ENCODE measurements at regions not wholly inside any gene's neighbourhood (a gene's known extent, or its start where the extent isn't known, plus 50 kb on each side); places are given as distances from the start of the nearest gene placed in this dataset.

GRCh38 chr9:38131729-38132128 lies 62.7 kb upstream of the SHB start:
- no peak for TF ChIP-seq EZH2 (IDR thresholded peaks at IDR 0.05; ENCODE audit: borderline replicate concordance, low read depth, low read length, severe bottlenecking)
- H3K9ac ChIP-seq (ENCODE audit: low read depth, low read length), result no peak overlapping the region
- H3K27me3 ChIP-seq (ENCODE audit: insufficient read depth, low read length, poor library complexity), result no peaks in the 10 kb centered on the region
- H3K9me3 ChIP-seq (ENCODE audit: insufficient read depth, low read length, severe bottlenecking), result no peaks in the 10 kb centered on the region
- no peaks in the 10 kb centered on the region for H3K36me3 ChIP-seq (ENCODE audit: insufficient read depth, low read length)
- H3K4me3 ChIP-seq (ENCODE audit: low read depth in 1 of 2, low read length in 2 of 2), result no peak overlapping the region
- no peak overlapping the region for H3K27ac ChIP-seq (ENCODE audit: low read length)
- H3K4me1 ChIP-seq (ENCODE audit: insufficient read depth, low read length), result peaks cover 29% of the 10 kb centered on the region
- no peaks in the 10 kb centered on the region for H4K20me1 ChIP-seq (ENCODE audit: insufficient read depth, low read length)
- no peaks in the 10 kb centered on the region for H3K79me2 ChIP-seq (ENCODE audit: insufficient read depth, low read length)
- ATAC-seq (ENCODE audit: insufficient read depth, low read depth) (no peak), DNase-seq (no peak)
- H2AFZ ChIP-seq (ENCODE audit: low read depth, low read length), result no peak overlapping the region
- H3K4me2 ChIP-seq (ENCODE audit: insufficient read depth, low read length), result no peak overlapping the region

- Histone ChIP-seq H3K9me3 (ENCODE audit: insufficient read depth, low read length, severe bottlenecking) (no peaks in the 10 kb centered on the region), H4K20me1 (ENCODE audit: insufficient read depth, low read length) (no peaks in the 10 kb centered on the region), H3K4me3 (ENCODE audit: low read depth in 1 of 2, low read length in 2 of 2) (no peak overlapping the region), H3K4me2 (ENCODE audit: insufficient read depth, low read length) (no peak overlapping the region), H3K4me1 (ENCODE audit: insufficient read depth, low read length) (peaks cover 40% of the 10 kb centered on the region), H3K27me3 (ENCODE audit: insufficient read depth, low read length, poor library complexity) (no peaks in the 10 kb centered on the region), H3K79me2 (ENCODE audit: insufficient read depth, low read length) (no peaks in the 10 kb centered on the region), H3K27ac (ENCODE audit: low read length) (no peak overlapping the region), H3K9ac (ENCODE audit: low read depth, low read length) (no peak overlapping the region), H3K36me3 (ENCODE audit: insufficient read depth, low read length) (no peaks in the 10 kb centered on the region), H2AFZ (ENCODE audit: low read depth, low read length) (no peak overlapping the region)
- TF ChIP-seq EZH2 (IDR thresholded peaks at IDR 0.05; ENCODE audit: borderline replicate concordance, low read depth, low read length, severe bottlenecking) (no peak), CTCF (IDR thresholded peaks at IDR 0.05; ENCODE audit: borderline replicate concordance, extremely low read depth, low read length, poor library complexity, severe bottlenecking) (no peak)
- DNase-seq (no peak), ATAC-seq (ENCODE audit: insufficient read depth, low read depth) (no peak)
These were observed 61.7 kb upstream of the SHB start for GRCh38 chr9:38130724-38131123.

GRCh38 chr9:38129366-38129765 lies 60.3 kb upstream of the SHB start:
- ATAC-seq (ENCODE audit: insufficient read depth, low read depth), result no peak
- TF ChIP-seq CTCF (IDR thresholded peaks at IDR 0.05; ENCODE audit: borderline replicate concordance, extremely low read depth, low read length, poor library complexity, severe bottlenecking) (no peak), EZH2 (IDR thresholded peaks at IDR 0.05; ENCODE audit: borderline replicate concordance, low read depth, low read length, severe bottlenecking) (no peak)

GRCh38 chr9:38128752-38129270 lies 59.8 kb upstream of the SHB start:
- Histone ChIP-seq H3K9ac (ENCODE audit: low read depth, low read length) (no peak overlapping the region), H3K4me1 (ENCODE audit: insufficient read depth, low read length) (peaks cover 49% of the 10 kb centered on the region), H4K20me1 (ENCODE audit: insufficient read depth, low read length) (no peaks in the 10 kb centered on the region), H3K27ac (ENCODE audit: low read length) (peak overlapping the region; percentile 68; the same call in 1 of the 2 replicates), H2AFZ (ENCODE audit: low read depth, low read length) (no peak overlapping the region), H3K36me3 (ENCODE audit: insufficient read depth, low read length) (no peaks in the 10 kb centered on the region), H3K4me2 (ENCODE audit: insufficient read depth, low read length) (no peak overlapping the region), H3K27me3 (ENCODE audit: insufficient read depth, low read length, poor library complexity) (no peaks in the 10 kb centered on the region), H3K4me3 (ENCODE audit: low read depth in 1 of 2, low read length in 2 of 2) (no peak overlapping the region), H3K79me2 (ENCODE audit: insufficient read depth, low read length) (no peaks in the 10 kb centered on the region), H3K9me3 (ENCODE audit: insufficient read depth, low read length, severe bottlenecking) (no peaks in the 10 kb centered on the region)
- TF ChIP-seq CTCF (IDR thresholded peaks at IDR 0.05; ENCODE audit: borderline replicate concordance, extremely low read depth, low read length, poor library complexity, severe bottlenecking), result no peak
- no peak for TF ChIP-seq EZH2 (IDR thresholded peaks at IDR 0.05; ENCODE audit: borderline replicate concordance, low read depth, low read length, severe bottlenecking)
- ATAC-seq (ENCODE audit: insufficient read depth, low read depth) (no peak), DNase-seq (no peak)

More at GRCh38 chr9:38129366-38129765, 60.3 kb upstream of the SHB start:
- no peak for DNase-seq
- H3K36me3 ChIP-seq (ENCODE audit: insufficient read depth, low read length), result no peaks in the 10 kb centered on the region
- no peak overlapping the region for H2AFZ ChIP-seq (ENCODE audit: low read depth, low read length)
- no peaks in the 10 kb centered on the region for H3K27me3 ChIP-seq (ENCODE audit: insufficient read depth, low read length, poor library complexity)
- H3K27ac ChIP-seq (ENCODE audit: low read length), result no peak overlapping the region
- no peak overlapping the region for H3K4me2 ChIP-seq (ENCODE audit: insufficient read depth, low read length)
- no peaks in the 10 kb centered on the region for H3K79me2 ChIP-seq (ENCODE audit: insufficient read depth, low read length)
- no peak overlapping the region for H3K4me3 ChIP-seq (ENCODE audit: low read depth in 1 of 2, low read length in 2 of 2)
- H3K9ac ChIP-seq (ENCODE audit: low read depth, low read length), result no peak overlapping the region
- no peaks in the 10 kb centered on the region for H4K20me1 ChIP-seq (ENCODE audit: insufficient read depth, low read length)
- H3K9me3 ChIP-seq (ENCODE audit: insufficient read depth, low read length, severe bottlenecking), result no peaks in the 10 kb centered on the region
- H3K4me1 ChIP-seq (ENCODE audit: insufficient read depth, low read length), result peaks cover 49% of the 10 kb centered on the region

Data from DND-41 (cell line).